A549 (cell line): ENCODE measurements at regions not wholly inside any gene's neighbourhood (a gene's known extent, or its start where the extent isn't known, plus 50 kb on each side); places are given as distances from the start of the nearest gene placed in this dataset.

ENCODE experiments used
- CEBPB ChIP-seq, 2 experiments: fragments of >200 bp in 1 of 2; sonication (Bioruptor Twin) in 1 of 2; formaldehyde crosslinking in 1 of 2; IDR thresholded peaks; 2 replicates each; pipeline ENCODE4 v1.6.1; 2012 to 2016
- CTCF ChIP-seq: fragments of >200 bp; sonication (Bioruptor Twin); formaldehyde crosslinking; IDR thresholded peaks from 3 replicates; pipeline ENCODE4 v1.5.1; 2016
- EP300 ChIP-seq, 2 experiments: fragments of >200 bp; sonication (Bioruptor Twin); formaldehyde crosslinking; IDR thresholded peaks; 2 replicates in 1 of 2; 3 replicates in 1 of 2; pipeline ENCODE4 v1.6.1; 2016 to 2017
- FOSL2 ChIP-seq, 2 experiments: fragments of 450-650 bp in 1 of 2; fragments of >200 bp in 1 of 2; sonication (Bioruptor Twin) in 1 of 2; formaldehyde crosslinking; IDR thresholded peaks; 2 replicates each; pipeline versions ENCODE4 v1.5.0 to v1.6.1; 2016 to 2020; ENCODE audit warnings: mild to moderate bottlenecking in 1 of 2, moderate library complexity in 1 of 2
- HMGXB4 ChIP-seq: fragments of 250-450 bp; sonication (Bioruptor Pico); IDR thresholded peaks from 2 replicates; pipeline ENCODE4 v1.5.0; 2021; ENCODE audit warnings: mild to moderate bottlenecking, moderate library complexity, borderline replicate concordance
- MYC ChIP-seq: IDR thresholded peaks from 2 replicates; pipeline ENCODE4 v1.6.1; 2012; ENCODE audit warnings: mild to moderate bottlenecking, inconsistent platforms, low read length, improper control_type of control experiment, borderline replicate concordance
- PHF8 ChIP-seq: fragments of 200-600 bp; sonication (generic); IDR thresholded peaks from 2 replicates; pipeline ENCODE4 v1.6.1; 2016; ENCODE audit warnings: low read depth, mild to moderate bottlenecking, antibody characterized with exemption, moderate library complexity, borderline replicate concordance
- POLR2A ChIP-seq: IDR thresholded peaks from 2 replicates; pipeline ENCODE4 v1.6.1; 2012; ENCODE audit warnings: mild to moderate bottlenecking, low read length
- RCOR1 ChIP-seq: fragments of 150-350 bp; IDR thresholded peaks from 2 replicates; pipeline ENCODE4 v1.6.1; 2014; ENCODE audit warnings: antibody characterized with exemption, low read length, low read depth

- no peak for TF ChIP-seq FOSL2 (IDR thresholded peaks at IDR 0.05)
- no peak for TF ChIP-seq FOSL2 (CRISPR knock-in tag; IDR thresholded peaks at IDR 0.05)
- no peak for TF ChIP-seq CTCF
- no peak for TF ChIP-seq RCOR1
- no peak for TF ChIP-seq POLR2A
- no peak for TF ChIP-seq EP300 (IDR thresholded peaks at IDR 0.05)
- TF ChIP-seq PHF8 = no peak
- TF ChIP-seq MYC = no peak
- no peak for TF ChIP-seq CEBPB (IDR thresholded peaks at IDR 0.05)
- no peak for TF ChIP-seq HMGXB4 (CRISPR knock-in tag)
These were observed 126.7 kb downstream of the MED10 start for GRCh38 chr5:6251565-6252102.
